ENCODE measurements at regions not wholly inside any gene's neighbourhood (a gene's known extent, or its start where the extent isn't known, plus 50 kb on each side); places are given as distances from the start of the nearest gene placed in this dataset.

DNA sequence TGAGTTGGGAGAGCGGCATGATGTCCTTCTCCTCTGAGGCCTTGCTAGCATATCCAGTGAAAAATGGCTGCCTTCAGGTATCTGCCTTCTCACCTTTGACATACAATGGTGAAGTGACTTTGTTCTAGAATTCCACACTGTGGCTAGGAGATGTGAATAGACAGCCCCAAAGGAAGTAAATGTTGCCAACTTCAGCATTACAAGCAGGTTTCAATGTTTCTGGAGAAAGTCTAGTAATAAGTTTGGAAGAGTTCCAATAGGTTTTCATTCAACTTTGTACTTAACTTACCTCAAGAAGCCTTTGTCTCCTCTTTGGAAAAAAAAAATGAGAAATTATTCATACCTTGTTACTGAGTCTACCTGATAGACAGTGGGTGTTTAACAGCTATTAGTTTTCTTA lies 421.3 kb upstream of the MMADHC start:
- TF ChIP-seq, protein P1, sequence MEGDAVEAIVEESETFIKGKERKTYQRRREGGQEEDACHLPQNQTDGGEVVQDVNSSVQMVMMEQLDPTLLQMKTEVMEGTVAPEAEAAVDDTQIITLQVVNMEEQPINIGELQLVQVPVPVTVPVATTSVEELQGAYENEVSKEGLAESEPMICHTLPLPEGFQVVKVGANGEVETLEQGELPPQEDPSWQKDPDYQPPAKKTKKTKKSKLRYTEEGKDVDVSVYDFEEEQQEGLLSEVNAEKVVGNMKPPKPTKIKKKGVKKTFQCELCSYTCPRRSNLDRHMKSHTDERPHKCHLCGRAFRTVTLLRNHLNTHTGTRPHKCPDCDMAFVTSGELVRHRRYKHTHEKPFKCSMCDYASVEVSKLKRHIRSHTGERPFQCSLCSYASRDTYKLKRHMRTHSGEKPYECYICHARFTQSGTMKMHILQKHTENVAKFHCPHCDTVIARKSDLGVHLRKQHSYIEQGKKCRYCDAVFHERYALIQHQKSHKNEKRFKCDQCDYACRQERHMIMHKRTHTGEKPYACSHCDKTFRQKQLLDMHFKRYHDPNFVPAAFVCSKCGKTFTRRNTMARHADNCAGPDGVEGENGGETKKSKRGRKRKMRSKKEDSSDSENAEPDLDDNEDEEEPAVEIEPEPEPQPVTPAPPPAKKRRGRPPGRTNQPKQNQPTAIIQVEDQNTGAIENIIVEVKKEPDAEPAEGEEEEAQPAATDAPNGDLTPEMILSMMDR (IDR thresholded peaks at IDR 0.05) = no peak
- TF ChIP-seq POLR2A (IDR thresholded peaks at IDR 0.05) = no peak
